Adipocyte (in vitro differentiated cells): ENCODE measurements at regions not wholly inside any gene's neighbourhood (a gene's known extent, or its start where the extent isn't known, plus 50 kb on each side); places are given as distances from the start of the nearest gene placed in this dataset.
A peak's percentile ranks its signal among the peaks of the same experiment; 100 is the strongest.

Source experiments
- DNase-seq: peaks from one replicate; pipeline ENCODE4 v3.0.0-alpha.2; 2015; ENCODE audit warnings: low read depth
- H3K27me3 ChIP-seq: replicated peaks from 2 replicates; pipeline ENCODE4 v1.7.0; 2013; ENCODE audit warnings: mild to moderate bottlenecking, low read length, moderate library complexity; ENCODE audit not compliant: control insufficient read depth, insufficient read depth
- H3K36me3 ChIP-seq: 2 replicates; pipeline ENCODE4 v1.7.0; 2013; ENCODE audit warnings: low read length, mild to moderate bottlenecking, moderate library complexity; ENCODE audit not compliant: control insufficient read depth, insufficient read depth, severe bottlenecking
- H3K4me1 ChIP-seq: 2 replicates; pipeline ENCODE4 v1.7.0; 2013; ENCODE audit warnings: mild to moderate bottlenecking, low read length, moderate library complexity; ENCODE audit not compliant: control insufficient read depth, insufficient read depth
- H3K4me3 ChIP-seq: 2 replicates; pipeline ENCODE4 v1.7.0; 2013; ENCODE audit warnings: mild to moderate bottlenecking, low read length, moderate library complexity
- H3K9ac ChIP-seq: 2 replicates; pipeline ENCODE4 v1.7.0; 2013; ENCODE audit warnings: mild to moderate bottlenecking, low read length, moderate library complexity
- H3K9me3 ChIP-seq: 2 replicates; pipeline ENCODE4 v1.7.0; 2013; ENCODE audit warnings: mild to moderate bottlenecking, low read length, moderate library complexity; ENCODE audit not compliant: control insufficient read depth

- no peaks in the 10 kb centered on the region for H3K27me3 ChIP-seq
- H3K9ac ChIP-seq, result no peak overlapping the region
- DNase-seq, result no peak
- peaks cover 7% of the 10 kb centered on the region for H3K4me1 ChIP-seq
- no peaks in the 10 kb centered on the region for H3K36me3 ChIP-seq
- no peak overlapping the region for H3K4me3 ChIP-seq
- H3K9me3 ChIP-seq, result no peaks in the 10 kb centered on the region
These were observed 301.9 kb upstream of the AGTR1 start for GRCh38 chr3:148395821-148396220.

- no peaks in the 10 kb centered on the region for H3K36me3 ChIP-seq
- peak overlapping the region; percentile 34 for H3K9ac ChIP-seq
- H3K4me3 ChIP-seq, result peak overlapping the region; percentile 64
- no peaks in the 10 kb centered on the region for H3K9me3 ChIP-seq
- no peaks in the 10 kb centered on the region for H3K27me3 ChIP-seq
- H3K4me1 ChIP-seq, result peaks cover 16% of the 10 kb centered on the region
- peak; percentile 47 for DNase-seq
These were observed 296.9 kb upstream of the AGTR1 start for GRCh38 chr3:148400754-148401153.

- H3K4me3 ChIP-seq, result no peak overlapping the region
- DNase-seq, result no peak
These were observed 289.0 kb upstream of the AGTR1 start for GRCh38 chr3:148408667-148409066.

GRCh38 chr3:148420242-148420641, 277.5 kb upstream of the AGTR1 start:
- no peaks in the 10 kb centered on the region for H3K4me1 ChIP-seq
- H3K9me3 ChIP-seq, result no peaks in the 10 kb centered on the region
- no peak for DNase-seq
- H3K4me3 ChIP-seq, result no peak overlapping the region
- no peak overlapping the region for H3K9ac ChIP-seq
- no peaks in the 10 kb centered on the region for H3K36me3 ChIP-seq
- no peaks in the 10 kb centered on the region for H3K27me3 ChIP-seq

More at GRCh38 chr3:148408667-148409066, 289.0 kb upstream of the AGTR1 start:
- H3K4me1 ChIP-seq, result no peaks in the 10 kb centered on the region
- H3K9me3 ChIP-seq, result no peaks in the 10 kb centered on the region
- H3K9ac ChIP-seq, result no peak overlapping the region
- no peaks in the 10 kb centered on the region for H3K36me3 ChIP-seq
- no peaks in the 10 kb centered on the region for H3K27me3 ChIP-seq

GRCh38 chr3:148428862-148429605, 268.7 kb upstream of the AGTR1 start:
- H3K27me3 ChIP-seq, result no peaks in the 10 kb centered on the region
- no peaks in the 10 kb centered on the region for H3K36me3 ChIP-seq
- no peaks in the 10 kb centered on the region for H3K9me3 ChIP-seq
- no peak overlapping the region for H3K9ac ChIP-seq
- no peak for DNase-seq
- no peak overlapping the region for H3K4me3 ChIP-seq
- H3K4me1 ChIP-seq, result no peaks in the 10 kb centered on the region

GRCh38 chr3:148433665-148434064, 264.0 kb upstream of the AGTR1 start:
- Histone ChIP-seq H3K27me3 (no peaks in the 10 kb centered on the region), H3K9ac (no peak overlapping the region), H3K4me3 (no peak overlapping the region), H3K9me3 (no peaks in the 10 kb centered on the region), H3K36me3 (no peaks in the 10 kb centered on the region), H3K4me1 (no peaks in the 10 kb centered on the region)
- DNase-seq, result no peak

- DNase-seq, result no peak
- no peak overlapping the region for H3K4me3 ChIP-seq
- no peaks in the 10 kb centered on the region for H3K36me3 ChIP-seq
- H3K4me1 ChIP-seq, result peaks cover under 1% of the 10 kb centered on the region
- no peaks in the 10 kb centered on the region for H3K9me3 ChIP-seq
- no peak overlapping the region for H3K9ac ChIP-seq
- no peaks in the 10 kb centered on the region for H3K27me3 ChIP-seq
These were observed 262.2 kb upstream of the AGTR1 start for GRCh38 chr3:148435534-148435933.

GRCh38 chr3:148439254-148439822, 258.4 kb upstream of the AGTR1 start:
- Histone ChIP-seq H3K9ac (no peak overlapping the region), H3K4me3 (no peak overlapping the region), H3K36me3 (no peaks in the 10 kb centered on the region), H3K27me3 (no peaks in the 10 kb centered on the region), H3K4me1 (peaks cover 3% of the 10 kb centered on the region), H3K9me3 (no peaks in the 10 kb centered on the region)
- no peak for DNase-seq

GRCh38 chr3:148441191-148441590, 256.5 kb upstream of the AGTR1 start:
- Histone ChIP-seq H3K4me3 (no peak overlapping the region), H3K9ac (no peak overlapping the region)
- no peak for DNase-seq

GRCh38 chr3:148450819-148451218, 246.9 kb upstream of the AGTR1 start:
- Histone ChIP-seq H3K36me3 (no peaks in the 10 kb centered on the region), H3K27me3 (no peaks in the 10 kb centered on the region), H3K4me1 (peaks cover 14% of the 10 kb centered on the region), H3K9ac (no peak overlapping the region), H3K4me3 (no peak overlapping the region), H3K9me3 (no peaks in the 10 kb centered on the region)
- DNase-seq, result no peak

More at GRCh38 chr3:148441191-148441590, 256.5 kb upstream of the AGTR1 start:
- Histone ChIP-seq H3K4me1 (peaks cover 3% of the 10 kb centered on the region), H3K9me3 (no peaks in the 10 kb centered on the region), H3K36me3 (no peaks in the 10 kb centered on the region), H3K27me3 (no peaks in the 10 kb centered on the region)

GRCh38 chr3:148451969-148452368, 245.7 kb upstream of the AGTR1 start:
- Histone ChIP-seq H3K9ac (no peak overlapping the region), H3K9me3 (no peaks in the 10 kb centered on the region), H3K4me3 (no peak overlapping the region), H3K27me3 (no peaks in the 10 kb centered on the region), H3K36me3 (no peaks in the 10 kb centered on the region), H3K4me1 (peaks cover 14% of the 10 kb centered on the region)
- no peak for DNase-seq
